ENCODE measurements at regions not wholly inside any gene's neighbourhood (a gene's known extent, or its start where the extent isn't known, plus 50 kb on each side); places are given as distances from the start of the nearest gene placed in this dataset.
"Not testable (repeated sequence)": the region's sequence is repeated elsewhere in the genome, so short reads cannot be mapped to it uniquely, and the experiment has no call there.

- Histone ChIP-seq H3K4me3 (ENCODE audit: severe bottlenecking) (no peak overlapping the region), H3K27ac (ENCODE audit: poor library complexity, severe bottlenecking) (no peak overlapping the region), H3K9me3 (ENCODE audit: severe bottlenecking) (no peaks in the 10 kb centered on the region), H3K36me3 (ENCODE audit: low read depth) (no peaks in the 10 kb centered on the region), H3K27me3 (ENCODE audit: insufficient read depth, poor library complexity, severe bottlenecking) (peaks cover 14% of the 10 kb centered on the region), H3K4me1 (ENCODE audit: insufficient read depth, poor library complexity, severe bottlenecking) (no peaks in the 10 kb centered on the region)
- no peak for ATAC-seq (ENCODE audit: low read depth)
- no peak for TF ChIP-seq CTCF (IDR thresholded peaks at IDR 0.05; ENCODE audit: poor library complexity, severe bottlenecking)
- DNase-seq (ENCODE audit: low spot score): no peak
These were observed 242.7 kb upstream of the VSTM2A start for GRCh38 chr7:54299426-54299825.

- not testable (repeated sequence) for DNase-seq (ENCODE audit: low spot score); ATAC-seq (ENCODE audit: low read depth); H3K36me3 ChIP-seq (ENCODE audit: low read depth); H3K9me3 ChIP-seq (ENCODE audit: severe bottlenecking); H3K27ac ChIP-seq (ENCODE audit: poor library complexity, severe bottlenecking); H3K27me3 ChIP-seq (ENCODE audit: insufficient read depth, poor library complexity, severe bottlenecking); H3K4me1 ChIP-seq (ENCODE audit: insufficient read depth, poor library complexity, severe bottlenecking); H3K4me3 ChIP-seq (ENCODE audit: severe bottlenecking)
These were observed 226.2 kb upstream of the VSTM2A start for GRCh38 chr7:54315955-54316354.

- Histone ChIP-seq H3K4me1 (ENCODE audit: insufficient read depth, poor library complexity, severe bottlenecking) (no peaks in the 10 kb centered on the region), H3K27ac (ENCODE audit: poor library complexity, severe bottlenecking) (no peak overlapping the region), H3K9me3 (ENCODE audit: severe bottlenecking) (no peaks in the 10 kb centered on the region), H3K4me3 (ENCODE audit: severe bottlenecking) (no peak overlapping the region), H3K27me3 (ENCODE audit: insufficient read depth, poor library complexity, severe bottlenecking) (peaks cover 33% of the 10 kb centered on the region), H3K36me3 (ENCODE audit: low read depth) (no peaks in the 10 kb centered on the region)
- DNase-seq (ENCODE audit: low spot score) (no peak), ATAC-seq (ENCODE audit: low read depth) (no peak)
- no peak for TF ChIP-seq CTCF (IDR thresholded peaks at IDR 0.05; ENCODE audit: poor library complexity, severe bottlenecking)
These were observed 215.5 kb upstream of the VSTM2A start for GRCh38 chr7:54326592-54327167.

- TF ChIP-seq CTCF (IDR thresholded peaks at IDR 0.05; ENCODE audit: poor library complexity, severe bottlenecking): no peak
These were observed 211.9 kb upstream of the VSTM2A start for GRCh38 chr7:54330216-54330800.

GRCh38 chr7:54331311-54331710, 210.9 kb upstream of the VSTM2A start:
- H3K27ac ChIP-seq (ENCODE audit: poor library complexity, severe bottlenecking): no peak overlapping the region
- DNase-seq (ENCODE audit: low spot score): no peak
- H3K27me3 ChIP-seq (ENCODE audit: insufficient read depth, poor library complexity, severe bottlenecking): peaks cover 34% of the 10 kb centered on the region
- no peaks in the 10 kb centered on the region for H3K36me3 ChIP-seq (ENCODE audit: low read depth)
- no peaks in the 10 kb centered on the region for H3K9me3 ChIP-seq (ENCODE audit: severe bottlenecking)
- H3K4me1 ChIP-seq (ENCODE audit: insufficient read depth, poor library complexity, severe bottlenecking): no peaks in the 10 kb centered on the region
- no peak overlapping the region for H3K4me3 ChIP-seq (ENCODE audit: severe bottlenecking)
- TF ChIP-seq CTCF (IDR thresholded peaks at IDR 0.05; ENCODE audit: poor library complexity, severe bottlenecking): no peak
- no peak for ATAC-seq (ENCODE audit: low read depth)

More at GRCh38 chr7:54330216-54330800, 211.9 kb upstream of the VSTM2A start:
- H3K36me3 ChIP-seq (ENCODE audit: low read depth): no peaks in the 10 kb centered on the region
- ATAC-seq (ENCODE audit: low read depth): no peak
- no peaks in the 10 kb centered on the region for H3K9me3 ChIP-seq (ENCODE audit: severe bottlenecking)
- peaks cover 37% of the 10 kb centered on the region for H3K27me3 ChIP-seq (ENCODE audit: insufficient read depth, poor library complexity, severe bottlenecking)
- DNase-seq (ENCODE audit: low spot score): no peak
- H3K4me3 ChIP-seq (ENCODE audit: severe bottlenecking): no peak overlapping the region
- H3K27ac ChIP-seq (ENCODE audit: poor library complexity, severe bottlenecking): no peak overlapping the region
- no peaks in the 10 kb centered on the region for H3K4me1 ChIP-seq (ENCODE audit: insufficient read depth, poor library complexity, severe bottlenecking)
